Upper lobe of left lung (tissue), 6 donors: ENCODE measurements at regions not wholly inside any gene's neighbourhood (a gene's known extent, or its start where the extent isn't known, plus 50 kb on each side); places are given as distances from the start of the nearest gene placed in this dataset.

ENCODE experiments used
- ATAC-seq, 2 donors: fragments of 200-7000 bp; cut with Tn5 transposase; one replicate each; pipeline ENCODE4 v1.9.1; 2022; ENCODE audit warnings: mild to moderate bottlenecking in 2 of 2, moderate library complexity in 2 of 2; ENCODE audit not compliant: low FRiP score in 2 of 2
- DNase-seq, 2 donors: peaks; one replicate each; pipeline ENCODE4 v3.0.0-alpha.2; 2019 to 2020
- H3K27ac ChIP-seq, 4 donors: fragments of 200-600 bp; sonication (generic); one replicate each; pipeline ENCODE4 v1.5.1; 2016 to 2019
- H3K27me3 ChIP-seq, 4 donors: fragments of 200-600 bp; sonication (generic); one replicate each; pipeline ENCODE4 v1.5.1; 2017 to 2019
- H3K36me3 ChIP-seq, 4 donors: fragments of 200-600 bp; sonication (generic); one replicate each; pipeline ENCODE4 v1.5.1; 2016 to 2019
- H3K4me1 ChIP-seq, 4 donors: fragments of 200-600 bp; sonication (generic); one replicate each; pipeline ENCODE4 v1.5.1; 2018 to 2019
- H3K4me3 ChIP-seq, 4 donors: fragments of 200-600 bp; sonication (generic); one replicate each; pipeline ENCODE4 v1.5.1; 2017 to 2019; ENCODE audit warnings: mild to moderate bottlenecking in 2 of 4, moderate library complexity in 1 of 4
- H3K9me3 ChIP-seq, 4 donors: fragments of 200-600 bp; sonication (generic); one replicate each; pipeline ENCODE4 v1.5.1; 2018 to 2019
- CTCF ChIP-seq, 6 experiments: fragments of 450-650 bp in 4 of 6; fragments of 200-600 bp in 2 of 6; sonication (generic) in 2 of 6; IDR thresholded peaks; one replicate each; pipeline ENCODE4 v1.5.1; 2016 to 2019; ENCODE audit warnings: antibody characterized with exemption in 6 of 6
- EP300 ChIP-seq, 4 donors: sonication (generic); formaldehyde crosslinking; IDR thresholded peaks; one replicate each; pipeline ENCODE4 v1.5.1; 2017; ENCODE audit warnings: antibody characterized with exemption in 4 of 4, control low read depth in 2 of 4
- POLR2A ChIP-seq, 4 donors: fragments of 450-650 bp; IDR thresholded peaks; one replicate each; pipeline ENCODE4 v1.5.1; 2016 to 2017; ENCODE audit warnings: antibody characterized with exemption in 4 of 4, mild to moderate bottlenecking in 2 of 4
- POLR2AphosphoS5 ChIP-seq, 2 donors: sonication (generic); formaldehyde crosslinking; IDR thresholded peaks; one replicate each; pipeline ENCODE4 v1.5.1; 2017; ENCODE audit warnings: antibody characterized with exemption in 2 of 2
- WGBS, 2 donors: methylation state at CpG; one replicate each; pipeline ENCODE4 v1.1.5; 2017 to 2018; 5-methylcytosine and 5-hydroxymethylcytosine counted together
- donor health status: DM: no; HTN: no; CAD: no; lungs with moderate emphysema.
- donor health status: DM: no; HTN: yes; CAD: no; lungs with severe emphysema.

- no peak for TF ChIP-seq CTCF (IDR thresholded peaks at IDR 0.05)
- no peak for TF ChIP-seq POLR2A (IDR thresholded peaks at IDR 0.05)
- TF ChIP-seq EP300 (IDR thresholded peaks at IDR 0.05) = no peak
- no peak for TF ChIP-seq POLR2AphosphoS5 (IDR thresholded peaks at IDR 0.05)
- Histone ChIP-seq H3K4me3 (no peak overlapping the region), H3K36me3 (no peaks in the 10 kb centered on the region), H3K9me3 (no peaks in the 10 kb centered on the region), H3K27me3 (no peaks in the 10 kb centered on the region), H3K4me1 (no peaks in the 10 kb centered on the region), H3K27ac (no peak overlapping the region)
- DNase-seq = no peak
- no peak for ATAC-seq
- 21 to 29% methylated on average over 4 of the region's 4 CpGs for WGBS, 2 donors
Measured at GRCh38 chr1:80892539-80892938, 908.2 kb upstream of the ADGRL2 start.

GRCh38 chr1:80891871-80892270, 908.9 kb upstream of the ADGRL2 start:
- Histone ChIP-seq H3K36me3 (no peaks in the 10 kb centered on the region), H3K4me1 (no peaks in the 10 kb centered on the region), H3K27ac (no peak overlapping the region), H3K4me3 (no peak overlapping the region), H3K27me3 (no peaks in the 10 kb centered on the region), H3K9me3 (no peaks in the 10 kb centered on the region)
- ATAC-seq (no peak), DNase-seq (no peak)
- WGBS, 2 donors = 49 to 58% methylated on average over 2 of the region's 2 CpGs
- TF ChIP-seq POLR2AphosphoS5 (IDR thresholded peaks at IDR 0.05) (no peak), EP300 (IDR thresholded peaks at IDR 0.05) (no peak), CTCF (IDR thresholded peaks at IDR 0.05) (no peak), POLR2A (IDR thresholded peaks at IDR 0.05) (no peak)

GRCh38 chr1:80882553-80882952, 918.2 kb upstream of the ADGRL2 start:
- TF ChIP-seq CTCF (IDR thresholded peaks at IDR 0.05) = no peak
- no peak for TF ChIP-seq POLR2AphosphoS5 (IDR thresholded peaks at IDR 0.05)
- no peak for TF ChIP-seq POLR2A (IDR thresholded peaks at IDR 0.05)
- TF ChIP-seq EP300 (IDR thresholded peaks at IDR 0.05) = no peak
- Histone ChIP-seq H3K4me1 (no peaks in the 10 kb centered on the region), H3K27ac (no peak overlapping the region), H3K9me3 (no peaks in the 10 kb centered on the region), H3K27me3 (no peaks in the 10 kb centered on the region), H3K4me3 (no peak overlapping the region), H3K36me3 (no peaks in the 10 kb centered on the region)
- WGBS, 2 donors = 34 to 37% methylated on average over 3 of the region's 3 CpGs
- ATAC-seq (no peak), DNase-seq (no peak)

GRCh38 chr1:80878343-80878742, 922.4 kb upstream of the ADGRL2 start:
- no peak for ATAC-seq
- H3K4me1 ChIP-seq = no peaks in the 10 kb centered on the region
- TF ChIP-seq EP300 (IDR thresholded peaks at IDR 0.05) (no peak), POLR2A (IDR thresholded peaks at IDR 0.05) (no peak), POLR2AphosphoS5 (IDR thresholded peaks at IDR 0.05) (no peak), CTCF (IDR thresholded peaks at IDR 0.05) (no peak)
- DNase-seq = no peak
- no peaks in the 10 kb centered on the region for H3K36me3 ChIP-seq
- H3K27me3 ChIP-seq = no peaks in the 10 kb centered on the region
- no peaks in the 10 kb centered on the region for H3K9me3 ChIP-seq
- no peak overlapping the region for H3K27ac ChIP-seq
- no peak overlapping the region for H3K4me3 ChIP-seq

- Histone ChIP-seq H3K4me3 (no peak overlapping the region), H3K27me3 (no peaks in the 10 kb centered on the region), H3K9me3 (no peaks in the 10 kb centered on the region), H3K27ac (no peak overlapping the region), H3K36me3 (no peaks in the 10 kb centered on the region), H3K4me1 (no peaks in the 10 kb centered on the region)
- whole genome bisulfite sequencing, 2 donors = 80 to 87% methylated on average over 2 of the region's 2 CpGs
- no peak for ATAC-seq
- TF ChIP-seq CTCF (IDR thresholded peaks at IDR 0.05) (no peak), POLR2A (IDR thresholded peaks at IDR 0.05) (no peak)
- DNase-seq = no peak
Measured at GRCh38 chr1:80876035-80876434, 924.7 kb upstream of the ADGRL2 start.
